Stimulated activated naive B cell treated with anti-CD40 and anti-IgM and Interleukin-4, amounts not matched to agents 10 μg/mL and 1 μg/mL and 100 μg/mL, for 72 hours (primary cell): ENCODE measurements at regions not wholly inside any gene's neighbourhood (a gene's known extent, or its start where the extent isn't known, plus 50 kb on each side); places are given as distances from the start of the nearest gene placed in this dataset.
A peak's percentile ranks its signal among the peaks of the same experiment; 100 is the strongest.

ENCODE experiments used
- ATAC-seq, 2 donors: fragments of 150-1000 bp; cut with Tn5 transposase; replicated peaks; 2 replicates each; pipeline ENCODE4 v1.10.0; 2021; ENCODE audit warnings: moderate library complexity in 1 of 2
- DNase-seq: peaks from one replicate; pipeline ENCODE4 v3.0.0; 2021
- H3K27ac Mint-ChIP-seq: one replicate; pipeline ENCODE4 v1.8.0; 2022; ENCODE audit warnings: mild to moderate bottlenecking, mixed read lengths
- H3K27me3 Mint-ChIP-seq, 2 donors: one replicate each; pipeline ENCODE4 v1.8.0; 2022; ENCODE audit warnings: mixed read lengths in 2 of 2
- H3K36me3 Mint-ChIP-seq, 2 donors: one replicate each; pipeline ENCODE4 v1.8.0; 2022; ENCODE audit warnings: mixed read lengths in 2 of 2, mild to moderate bottlenecking in 1 of 2
- H3K4me1 Mint-ChIP-seq, 2 donors: one replicate each; pipeline ENCODE4 v1.8.0; 2022; ENCODE audit warnings: mixed read lengths in 2 of 2, mild to moderate bottlenecking in 1 of 2
- H3K4me3 Mint-ChIP-seq, 2 donors: one replicate each; pipeline ENCODE4 v1.8.0; 2022; ENCODE audit warnings: mild to moderate bottlenecking in 2 of 2, mixed read lengths in 2 of 2, moderate library complexity in 1 of 2
- H3K9me3 Mint-ChIP-seq, 2 donors: one replicate each; pipeline ENCODE4 v1.8.0; 2022; ENCODE audit warnings: mixed read lengths in 2 of 2, mild to moderate bottlenecking in 1 of 2

DNA sequence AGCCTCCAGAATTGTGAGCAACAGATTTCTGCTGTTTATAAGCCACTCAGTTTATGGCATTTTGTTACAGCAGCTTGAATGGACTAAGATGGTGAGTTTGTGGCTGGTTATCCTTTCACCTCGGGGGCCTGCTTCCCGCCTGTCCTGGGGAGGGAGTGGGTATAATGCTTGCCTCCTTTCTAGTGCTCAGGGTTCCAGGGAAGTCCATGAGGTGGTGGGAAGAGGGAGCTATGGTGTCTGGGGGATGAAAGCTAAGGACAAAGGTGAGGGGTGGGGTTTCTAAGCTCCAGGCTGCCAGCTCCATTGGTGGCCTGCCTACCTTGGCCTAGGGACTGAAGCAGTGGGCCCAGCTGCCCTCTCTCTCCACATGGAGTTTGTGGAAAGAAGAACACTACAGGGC is 50.2 kb upstream of the SDK2 start:
- Mint-ChIP-seq H3K4me1 (no peaks in the 10 kb centered on the region), H3K36me3 (no peaks in the 10 kb centered on the region)
- DNase-seq = no peak

GRCh38 chr17:73695035-73695738 is 50.9 kb upstream of the SDK2 start:
- no peak for DNase-seq
- H3K4me3 Mint-ChIP-seq = no peak overlapping the region
- no peaks in the 10 kb centered on the region for H3K36me3 Mint-ChIP-seq
- H3K27ac Mint-ChIP-seq = no peak overlapping the region
- peaks cover 17 to 27% of the 10 kb centered on the region in 2 donors for H3K27me3 Mint-ChIP-seq
- ATAC-seq = no peak
- H3K9me3 Mint-ChIP-seq = peaks cover 3 to 8% of the 10 kb centered on the region in 2 donors
- no peaks in the 10 kb centered on the region for H3K4me1 Mint-ChIP-seq

More for the DNA sequence above, 50.2 kb upstream of the SDK2 start:
- Mint-ChIP-seq H3K9me3 (peaks cover 3 to 8% of the 10 kb centered on the region in 2 donors), H3K27me3 (peaks cover 20 to 27% of the 10 kb centered on the region in 2 donors), H3K4me3 (no peak overlapping the region), H3K27ac (no peak overlapping the region)
- no peak for ATAC-seq

DNA sequence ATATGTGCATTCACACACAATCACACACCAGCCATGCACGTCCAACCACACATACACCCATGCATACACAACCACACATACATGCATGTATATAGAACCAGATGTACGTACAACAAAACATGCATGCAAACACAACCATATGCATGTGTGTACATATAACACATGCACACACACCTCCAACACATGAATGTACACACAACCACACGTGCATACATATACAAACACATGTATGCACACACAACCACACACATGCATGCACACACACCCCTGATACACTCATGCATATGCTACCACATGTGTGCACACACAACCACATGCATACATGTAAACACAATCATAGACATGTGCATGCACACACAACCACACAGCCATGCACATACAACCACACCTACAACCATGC is 52.0 kb upstream of the SDK2 start:
- H3K4me1 Mint-ChIP-seq = no peaks in the 10 kb centered on the region
- no peak overlapping the region for H3K27ac Mint-ChIP-seq
- H3K4me3 Mint-ChIP-seq = no peak overlapping the region
- peaks cover 12 to 19% of the 10 kb centered on the region in 2 donors for H3K27me3 Mint-ChIP-seq
- H3K9me3 Mint-ChIP-seq = peaks cover 3 to 8% of the 10 kb centered on the region in 2 donors
- H3K36me3 Mint-ChIP-seq = no peaks in the 10 kb centered on the region
- ATAC-seq (no peak), DNase-seq (no peak)

DNA sequence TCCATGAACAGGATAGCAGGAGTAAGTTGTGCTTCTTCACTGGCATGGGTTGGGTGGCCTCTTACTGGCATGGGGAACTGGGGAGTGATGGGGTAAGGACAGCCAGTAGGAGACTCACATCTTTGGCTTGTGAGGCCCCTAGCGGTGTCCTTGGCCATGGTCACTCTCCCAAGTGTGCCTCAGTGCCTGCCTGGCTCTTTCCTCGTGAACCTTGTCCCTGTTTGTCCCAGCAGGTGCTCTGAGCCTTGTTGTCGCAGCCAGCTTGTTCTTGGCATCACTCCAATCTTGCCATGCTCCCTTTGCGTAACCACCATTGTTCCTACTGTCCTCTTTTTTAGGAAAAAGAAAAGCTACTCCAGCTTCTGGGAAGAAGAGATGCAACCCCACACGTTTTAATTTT is 53.6 kb upstream of the SDK2 start:
- Mint-ChIP-seq H3K9me3 (peaks cover 3 to 11% of the 10 kb centered on the region in 2 donors), H3K27ac (no peak overlapping the region), H3K4me3 (no peak overlapping the region), H3K27me3 (peaks cover 5 to 17% of the 10 kb centered on the region in 2 donors), H3K36me3 (peaks cover 0 to 3% of the 10 kb centered on the region in 2 donors), H3K4me1 (no peaks in the 10 kb centered on the region)
- DNase-seq (no peak), ATAC-seq (no peak)

GRCh38 chr17:73698966-73699365 is 54.7 kb upstream of the SDK2 start:
- Mint-ChIP-seq H3K27ac (no peak overlapping the region), H3K4me1 (no peaks in the 10 kb centered on the region), H3K36me3 (peaks cover 0 to 3% of the 10 kb centered on the region in 2 donors), H3K4me3 (no peak overlapping the region), H3K9me3 (peaks cover 3 to 11% of the 10 kb centered on the region in 2 donors), H3K27me3 (peaks cover 10 to 15% of the 10 kb centered on the region in 2 donors)
- ATAC-seq (no peak), DNase-seq (no peak)

DNA sequence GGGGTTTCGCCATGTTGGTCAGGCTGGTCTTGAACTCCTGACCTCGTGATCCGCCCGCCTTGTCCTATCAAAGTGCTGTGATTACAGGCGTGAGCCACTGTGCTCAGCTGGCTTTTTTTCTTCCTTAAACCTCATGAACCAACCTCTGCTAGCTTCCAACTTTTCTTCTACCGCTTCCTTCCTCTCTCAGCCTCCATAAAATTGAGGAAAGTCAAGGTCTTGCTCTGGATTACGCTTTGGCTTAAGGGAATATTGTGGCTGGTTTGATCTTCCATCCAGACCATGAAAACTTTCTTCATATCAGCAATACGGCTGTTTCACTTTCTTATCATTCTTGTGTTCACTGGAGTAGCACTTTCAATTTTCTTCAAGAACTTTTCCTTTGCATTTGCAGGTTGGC is 57.5 kb upstream of the SDK2 start:
- Mint-ChIP-seq H3K4me3 (no peak overlapping the region), H3K27me3 (peaks cover 17 to 22% of the 10 kb centered on the region in 2 donors), H3K4me1 (no peaks in the 10 kb centered on the region), H3K36me3 (peaks cover 0 to 3% of the 10 kb centered on the region in 2 donors), H3K27ac (no peak overlapping the region), H3K9me3 (peaks cover 0 to 3% of the 10 kb centered on the region in 2 donors)
- no peak for DNase-seq
- no peak for ATAC-seq

DNA sequence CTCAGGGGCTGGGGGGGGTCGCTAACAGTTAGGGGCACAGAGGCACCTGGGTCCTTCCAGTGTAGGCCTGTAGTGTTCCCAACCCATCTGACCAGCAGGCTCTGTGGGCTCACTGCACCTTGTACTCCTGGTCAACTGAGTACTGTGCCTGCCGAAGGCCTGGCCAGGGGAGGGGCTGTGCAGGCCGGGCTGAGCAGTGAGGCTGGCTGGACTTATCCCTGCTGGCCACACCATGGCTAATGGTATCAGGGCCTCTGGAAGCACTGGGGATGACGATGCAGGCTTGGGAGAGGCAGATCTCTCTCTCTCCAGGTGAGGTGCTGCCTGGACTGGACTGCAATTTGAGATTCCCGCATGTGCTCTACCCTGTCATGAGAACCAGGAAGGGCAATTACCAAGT is 58.9 kb upstream of the SDK2 start:
- Mint-ChIP-seq H3K27ac (no peak overlapping the region), H3K9me3 (peaks cover 3 to 5% of the 10 kb centered on the region in 2 donors)

GRCh38 chr17:73703917-73704316 is 59.7 kb upstream of the SDK2 start:
- Mint-ChIP-seq H3K27ac (no peak overlapping the region), H3K36me3 (peaks cover 0 to 6% of the 10 kb centered on the region in 2 donors), H3K27me3 (peaks cover 29 to 32% of the 10 kb centered on the region in 2 donors), H3K4me1 (no peaks in the 10 kb centered on the region), H3K4me3 (no peak overlapping the region), H3K9me3 (peaks cover 3 to 5% of the 10 kb centered on the region in 2 donors)
- ATAC-seq (no peak), DNase-seq (no peak)

More for the DNA sequence above, 58.9 kb upstream of the SDK2 start:
- DNase-seq = no peak
- Mint-ChIP-seq H3K4me1 (no peaks in the 10 kb centered on the region), H3K4me3 (no peak overlapping the region), H3K36me3 (peaks cover 0 to 6% of the 10 kb centered on the region in 2 donors), H3K27me3 (peaks cover 25 to 26% of the 10 kb centered on the region in 2 donors)
- ATAC-seq = no peak

DNA sequence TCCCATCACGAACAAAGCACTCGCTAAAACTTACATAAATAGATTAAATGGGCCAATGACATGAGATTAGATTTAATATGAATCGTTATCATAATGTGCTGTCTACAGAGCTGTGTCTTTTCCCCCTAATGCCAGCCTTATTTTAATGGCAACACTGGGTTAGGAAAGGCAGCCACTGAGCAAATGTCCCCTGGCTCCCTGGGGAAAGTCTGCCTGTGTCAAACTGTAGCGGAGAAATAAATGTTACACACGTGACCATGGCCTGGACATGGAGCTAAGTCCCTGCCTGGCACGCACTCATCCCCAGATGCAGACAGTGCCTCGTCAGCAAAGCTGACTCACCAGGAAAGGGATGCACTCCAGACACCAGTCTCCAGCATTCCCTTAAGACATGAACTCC is 61.3 kb upstream of the SDK2 start:
- H3K4me1 Mint-ChIP-seq = peaks cover 6 to 8% of the 10 kb centered on the region in 2 donors
- ATAC-seq = no peak
- no peak overlapping the region for H3K27ac Mint-ChIP-seq
- DNase-seq = no peak
- peaks cover 0 to 6% of the 10 kb centered on the region in 2 donors for H3K36me3 Mint-ChIP-seq
- no peak overlapping the region for H3K4me3 Mint-ChIP-seq
- H3K27me3 Mint-ChIP-seq = peaks cover 28 to 32% of the 10 kb centered on the region in 2 donors
- H3K9me3 Mint-ChIP-seq = peaks cover 3 to 5% of the 10 kb centered on the region in 2 donors

DNA sequence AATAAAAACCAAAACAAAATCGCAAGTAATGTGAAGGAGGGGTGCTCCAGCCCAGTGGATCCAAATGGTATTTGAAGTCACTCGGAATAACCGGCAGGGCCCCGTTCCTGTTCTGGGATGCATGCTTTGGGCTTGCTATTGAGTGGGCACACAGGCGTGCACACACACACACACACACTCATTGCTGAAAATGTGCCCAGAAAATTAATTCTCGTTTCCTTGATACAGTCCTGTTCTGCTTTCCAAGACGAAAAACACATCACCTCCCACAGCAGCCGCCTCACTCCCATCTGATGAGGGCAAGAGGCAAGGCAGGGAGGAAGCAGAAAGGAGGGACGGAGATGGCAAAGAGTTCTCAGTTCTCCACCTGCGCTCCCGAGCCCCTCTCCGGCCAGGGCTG is 62.2 kb upstream of the SDK2 start:
- no peak for DNase-seq
- no peak for ATAC-seq
- Mint-ChIP-seq H3K27me3 (peaks cover 27 to 32% of the 10 kb centered on the region in 2 donors), H3K36me3 (peaks cover 0 to 6% of the 10 kb centered on the region in 2 donors), H3K9me3 (peaks cover 3 to 5% of the 10 kb centered on the region in 2 donors), H3K4me3 (no peak overlapping the region), H3K4me1 (peaks cover 11 to 15% of the 10 kb centered on the region in 2 donors), H3K27ac (no peak overlapping the region)

- peaks cover 13 to 19% of the 10 kb centered on the region in 2 donors for H3K4me1 Mint-ChIP-seq
- peaks cover under 1 to 5% of the 10 kb centered on the region in 2 donors for H3K9me3 Mint-ChIP-seq
- no peak for ATAC-seq
- H3K27me3 Mint-ChIP-seq = peaks cover 27 to 29% of the 10 kb centered on the region in 2 donors
- H3K27ac Mint-ChIP-seq = no peak overlapping the region
- no peak overlapping the region for H3K4me3 Mint-ChIP-seq
- H3K36me3 Mint-ChIP-seq = peaks cover 0 to 3% of the 10 kb centered on the region in 2 donors
- no peak for DNase-seq
Observed at GRCh38 chr17:73706858-73707257, 62.6 kb upstream of the SDK2 start.

DNA sequence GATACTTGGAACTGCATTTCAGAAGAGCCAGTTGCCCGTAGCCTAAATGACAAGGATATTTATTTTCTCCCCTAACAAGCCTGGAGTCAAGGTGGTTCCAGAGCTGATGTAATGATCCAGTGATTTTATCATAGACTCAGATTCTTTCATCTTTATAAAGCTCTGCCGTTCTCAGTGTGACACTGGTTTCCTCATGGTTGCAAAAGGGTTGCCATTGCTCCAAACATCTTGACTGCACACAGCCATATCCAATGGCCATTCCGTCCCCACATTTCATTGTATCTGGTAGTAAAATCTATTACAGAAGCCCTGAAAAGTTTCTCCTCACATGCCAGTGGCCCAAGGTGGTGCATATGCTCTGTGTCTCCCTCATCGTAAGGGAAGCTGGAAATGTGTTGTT is 63.1 kb upstream of the SDK2 start:
- peaks cover 27% of the 10 kb centered on the region in 2 donors for H3K27me3 Mint-ChIP-seq
- DNase-seq (no peak), ATAC-seq (no peak)
- H3K27ac Mint-ChIP-seq = no peak overlapping the region
- peaks cover 0 to 3% of the 10 kb centered on the region in 2 donors for H3K36me3 Mint-ChIP-seq
- H3K9me3 Mint-ChIP-seq = peaks cover 0 to 5% of the 10 kb centered on the region in 2 donors
- H3K4me1 Mint-ChIP-seq = peaks cover 13 to 24% of the 10 kb centered on the region in 2 donors
- H3K4me3 Mint-ChIP-seq = no peak overlapping the region

DNA sequence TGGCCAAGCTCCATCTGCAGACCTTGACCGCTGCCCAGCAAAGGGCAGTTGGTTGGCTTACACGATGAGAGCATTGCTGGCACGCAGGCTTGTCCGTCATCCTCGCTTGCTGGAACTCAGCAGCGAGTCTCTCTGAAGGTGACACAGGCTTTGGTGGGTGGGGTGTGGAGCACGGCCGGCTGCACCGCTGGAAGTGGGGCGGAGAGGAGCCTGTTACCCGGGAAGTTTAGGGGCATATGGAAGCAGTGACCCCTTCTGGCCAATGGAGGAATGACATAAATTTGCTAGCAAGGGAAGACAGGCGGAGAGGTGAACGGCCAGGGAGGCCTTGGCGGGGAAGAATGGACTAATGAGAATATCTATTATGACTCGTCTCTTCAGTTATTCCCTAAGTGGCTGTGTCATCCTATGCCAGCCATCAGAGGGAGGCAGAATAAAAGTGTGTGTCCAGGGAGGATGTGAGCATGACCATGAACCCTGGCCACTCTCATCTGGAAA is 65.9 kb upstream of the SDK2 start:
- ATAC-seq = peak; percentile 41 to 42
- Mint-ChIP-seq H3K9me3 (peaks cover 0 to 5% of the 10 kb centered on the region in 2 donors), H3K4me1 (peaks cover 13 to 25% of the 10 kb centered on the region in 2 donors), H3K36me3 (peaks cover 0 to 3% of the 10 kb centered on the region in 2 donors), H3K27ac (peak overlapping the region; percentile 48), H3K27me3 (peaks cover 18 to 22% of the 10 kb centered on the region in 2 donors), H3K4me3 (no peak overlapping the region)
- peak; percentile 42 for DNase-seq

GRCh38 chr17:73711184-73711583 is 66.9 kb upstream of the SDK2 start:
- peak; percentile 31 for DNase-seq
- H3K4me3 Mint-ChIP-seq = no peak overlapping the region
- ATAC-seq = peak; percentile 96

DNA sequence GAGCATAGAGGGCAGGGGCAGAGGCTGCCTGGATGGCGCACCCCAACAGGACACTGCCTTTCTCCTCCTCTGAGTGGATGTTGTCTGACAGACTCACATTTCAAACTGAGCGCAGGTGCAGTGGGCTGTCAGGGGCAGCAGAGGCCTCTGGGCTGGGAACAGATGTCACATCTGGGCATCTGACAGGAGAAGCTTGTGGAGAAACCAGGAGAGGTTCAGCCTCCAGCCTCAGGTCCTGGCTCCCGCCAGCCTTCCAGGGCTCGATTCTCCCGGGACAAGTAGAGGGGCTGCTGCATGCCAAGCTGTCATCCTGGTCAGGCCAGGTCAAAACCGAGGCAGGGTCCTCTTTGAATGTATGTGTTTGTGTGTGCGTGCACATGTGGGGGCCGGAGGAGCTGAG is 67.7 kb upstream of the SDK2 start:
- H3K4me1 Mint-ChIP-seq = peaks cover 13 to 25% of the 10 kb centered on the region in 2 donors
- no peak for ATAC-seq
- no peak for DNase-seq
- H3K27ac Mint-ChIP-seq = no peak overlapping the region
- peaks cover 0 to 5% of the 10 kb centered on the region in 2 donors for H3K9me3 Mint-ChIP-seq
- peaks cover 0 to 3% of the 10 kb centered on the region in 2 donors for H3K36me3 Mint-ChIP-seq
- no peak overlapping the region for H3K4me3 Mint-ChIP-seq
- peaks cover 21 to 24% of the 10 kb centered on the region in 2 donors for H3K27me3 Mint-ChIP-seq

More at GRCh38 chr17:73711184-73711583, 66.9 kb upstream of the SDK2 start:
- Mint-ChIP-seq H3K27me3 (peaks cover 21 to 22% of the 10 kb centered on the region in 2 donors), H3K36me3 (peaks cover 0 to 3% of the 10 kb centered on the region in 2 donors), H3K27ac (peak overlapping the region; percentile 48), H3K9me3 (peaks cover 0 to 5% of the 10 kb centered on the region in 2 donors), H3K4me1 (peaks cover 13 to 25% of the 10 kb centered on the region in 2 donors)
